ENCODE measurements at regions not wholly inside any gene's neighbourhood (a gene's known extent, or its start where the extent isn't known, plus 50 kb on each side); places are given as distances from the start of the nearest gene placed in this dataset.

DNA sequence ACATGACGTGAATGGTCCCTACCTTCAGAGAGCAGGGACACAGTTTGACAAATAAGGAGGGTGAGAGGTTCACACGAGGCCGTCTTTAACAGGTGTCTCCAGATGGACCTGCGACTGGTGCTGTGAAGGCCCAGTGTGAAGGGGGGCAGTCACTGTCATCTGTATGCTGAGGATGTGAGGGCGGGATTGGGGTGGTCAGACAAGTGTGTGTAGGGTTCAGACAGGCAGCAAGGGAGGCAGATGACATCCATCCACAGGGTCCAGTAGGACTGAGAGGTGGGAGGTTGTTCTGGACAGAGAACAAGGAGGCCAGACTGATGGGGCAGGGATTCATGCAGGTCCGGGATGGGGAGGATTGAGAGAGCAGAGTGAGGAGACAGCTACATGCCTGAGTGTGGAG is 232.6 kb upstream of the GPR26 start:
- H3K27me3 ChIP-seq: no peaks in the 10 kb centered on the region
- H3K4me1 ChIP-seq: no peaks in the 10 kb centered on the region
- H3K36me3 ChIP-seq: no peaks in the 10 kb centered on the region
- no peak overlapping the region for H3K27ac ChIP-seq
- no peak for ATAC-seq
- 78 to 85% (median 81%) methylated on average over 6 of the region's 6 CpGs for WGBS, 4 donors
- DNase-seq: no peak
- H3K4me3 ChIP-seq: no peak overlapping the region
- TF ChIP-seq POLR2A (IDR thresholded peaks at IDR 0.05): no peak
- TF ChIP-seq, protein P1, sequence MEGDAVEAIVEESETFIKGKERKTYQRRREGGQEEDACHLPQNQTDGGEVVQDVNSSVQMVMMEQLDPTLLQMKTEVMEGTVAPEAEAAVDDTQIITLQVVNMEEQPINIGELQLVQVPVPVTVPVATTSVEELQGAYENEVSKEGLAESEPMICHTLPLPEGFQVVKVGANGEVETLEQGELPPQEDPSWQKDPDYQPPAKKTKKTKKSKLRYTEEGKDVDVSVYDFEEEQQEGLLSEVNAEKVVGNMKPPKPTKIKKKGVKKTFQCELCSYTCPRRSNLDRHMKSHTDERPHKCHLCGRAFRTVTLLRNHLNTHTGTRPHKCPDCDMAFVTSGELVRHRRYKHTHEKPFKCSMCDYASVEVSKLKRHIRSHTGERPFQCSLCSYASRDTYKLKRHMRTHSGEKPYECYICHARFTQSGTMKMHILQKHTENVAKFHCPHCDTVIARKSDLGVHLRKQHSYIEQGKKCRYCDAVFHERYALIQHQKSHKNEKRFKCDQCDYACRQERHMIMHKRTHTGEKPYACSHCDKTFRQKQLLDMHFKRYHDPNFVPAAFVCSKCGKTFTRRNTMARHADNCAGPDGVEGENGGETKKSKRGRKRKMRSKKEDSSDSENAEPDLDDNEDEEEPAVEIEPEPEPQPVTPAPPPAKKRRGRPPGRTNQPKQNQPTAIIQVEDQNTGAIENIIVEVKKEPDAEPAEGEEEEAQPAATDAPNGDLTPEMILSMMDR (IDR thresholded peaks at IDR 0.05): no peak
- intact Hi-C loops (cut with DNase I): no loop called here
- peaks cover 0 to 8% (median 0%) of the 10 kb centered on the region in 12 donors for H3K9me3 ChIP-seq

DNA sequence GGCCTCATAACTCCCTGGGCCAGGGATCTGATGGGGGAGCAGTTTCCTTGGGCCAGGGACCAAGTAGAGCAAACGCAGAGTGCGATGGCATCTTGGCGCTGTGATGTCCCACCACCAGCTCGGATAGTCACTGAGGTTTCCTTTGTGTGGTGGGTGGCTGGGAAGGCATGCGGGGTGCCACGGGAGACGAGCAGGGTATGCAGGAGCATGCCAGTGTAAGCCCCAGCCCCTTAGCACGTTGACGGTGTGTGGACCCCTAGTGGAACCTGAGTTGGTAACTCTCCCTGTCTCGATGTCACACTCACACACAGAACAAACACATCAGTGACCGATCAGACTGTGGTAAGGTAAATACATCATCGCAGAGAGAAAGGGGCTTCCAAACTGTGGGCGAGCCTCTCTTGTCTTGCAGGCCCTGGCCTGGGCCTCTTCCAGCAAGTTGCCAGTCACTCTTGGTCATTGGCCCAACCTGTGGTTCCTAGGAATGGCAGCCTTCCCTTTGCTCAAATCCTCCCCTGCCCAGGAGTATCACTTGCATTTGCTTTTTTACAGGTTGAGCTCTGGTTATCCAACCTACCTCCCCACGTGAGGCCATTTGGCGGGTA is 231.6 kb upstream of the GPR26 start:
- no peak for ATAC-seq
- WGBS, 4 donors: 80 to 91% (median 85%) methylated on average over 12 to 15 of the region's 15 CpGs
- Histone ChIP-seq H3K27ac (no peak overlapping the region), H3K9me3 (peaks cover 0 to 8% (median 0%) of the 10 kb centered on the region in 12 donors), H3K36me3 (no peaks in the 10 kb centered on the region), H3K4me3 (no peak overlapping the region), H3K4me1 (no peaks in the 10 kb centered on the region), H3K27me3 (no peaks in the 10 kb centered on the region)
- no peak for TF ChIP-seq POLR2A (IDR thresholded peaks at IDR 0.05)
- TF ChIP-seq, protein P1 (IDR thresholded peaks at IDR 0.05): no peak
- DNase-seq: no peak
- intact Hi-C loops (cut with DNase I): no loop called here

DNA sequence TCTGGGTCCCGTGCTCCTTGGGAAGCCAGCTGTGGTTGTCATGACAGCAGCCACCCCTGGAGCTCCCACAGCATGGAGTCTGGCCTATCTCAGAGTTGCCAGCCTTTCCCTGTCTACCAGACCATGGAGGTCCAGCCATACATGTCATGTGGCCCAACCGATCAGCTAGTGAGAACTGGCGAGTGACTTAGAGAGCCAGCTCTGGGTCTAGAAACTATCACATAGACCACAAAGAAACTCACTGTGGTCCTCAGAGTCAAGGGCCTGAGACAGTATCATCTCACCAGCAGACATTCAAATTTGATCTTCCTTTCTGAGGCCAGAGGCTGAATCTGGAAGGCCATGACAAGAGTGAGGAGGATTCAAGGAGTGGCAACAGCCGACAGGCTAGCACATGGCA is 223.3 kb upstream of the GPR26 start:
- H3K27ac ChIP-seq: no peak overlapping the region
- TF ChIP-seq POLR2A (IDR thresholded peaks at IDR 0.05): no peak
- TF ChIP-seq, protein P1 (IDR thresholded peaks at IDR 0.05): no peak
- no peak overlapping the region for H3K4me3 ChIP-seq
- H3K9me3 ChIP-seq: no peaks in the 10 kb centered on the region
- no peaks in the 10 kb centered on the region for H3K36me3 ChIP-seq
- no peaks in the 10 kb centered on the region for H3K4me1 ChIP-seq
- H3K27me3 ChIP-seq: peaks cover 0 to 2% (median 0%) of the 10 kb centered on the region in 9 donors
- DNase-seq (no peak), ATAC-seq (no peak)
- WGBS, 4 donors: 79 to 93% (median 91%) methylated on average over 4 of the region's 4 CpGs
- intact Hi-C loops (cut with DNase I): no loop called here

DNA sequence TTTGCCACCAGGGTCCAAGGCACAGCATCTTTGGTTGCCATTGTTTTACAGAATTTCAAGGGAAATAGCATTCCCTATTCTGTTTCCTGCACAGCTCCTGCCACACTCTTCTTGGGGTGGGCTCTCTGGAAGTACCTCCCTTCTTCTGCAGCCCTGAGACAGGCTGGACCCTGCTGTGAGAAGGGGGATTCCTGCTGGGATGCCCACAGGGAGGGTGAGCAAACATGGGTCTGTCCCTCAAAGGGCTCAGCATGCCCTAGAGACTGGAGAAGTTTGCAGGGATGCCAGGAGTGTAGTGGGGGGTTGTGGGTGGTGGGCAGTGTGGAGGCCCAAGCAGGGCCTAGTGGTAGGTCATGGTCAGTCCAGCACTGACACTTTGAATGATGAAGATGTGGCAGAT is 222.2 kb upstream of the GPR26 start:
- no peak overlapping the region for H3K4me3 ChIP-seq
- intact Hi-C loops (cut with DNase I): no loop called here
- no peaks in the 10 kb centered on the region for H3K4me1 ChIP-seq
- H3K36me3 ChIP-seq: no peaks in the 10 kb centered on the region
- H3K9me3 ChIP-seq: no peaks in the 10 kb centered on the region
- H3K27me3 ChIP-seq: peaks cover 0 to 4% (median 0%) of the 10 kb centered on the region in 9 donors
- no peak overlapping the region for H3K27ac ChIP-seq
- DNase-seq: no peak
- TF ChIP-seq POLR2A (IDR thresholded peaks at IDR 0.05): no peak
- TF ChIP-seq, protein P1 (IDR thresholded peaks at IDR 0.05): no peak
- no peak for ATAC-seq
